Tibial nerve (tissue), 4 donors: ENCODE measurements at regions not wholly inside any gene's neighbourhood (a gene's known extent, or its start where the extent isn't known, plus 50 kb on each side); places are given as distances from the start of the nearest gene placed in this dataset.

Source experiments
- CTCF ChIP-seq, 5 experiments: fragments of 200-600 bp in 3 of 5; fragments of 450-650 bp in 2 of 5; sonication (generic) in 3 of 5; IDR thresholded peaks; one replicate each; pipeline ENCODE4 v1.5.1; 2016 to 2019; ENCODE audit warnings: antibody characterized with exemption in 5 of 5, mild to moderate bottlenecking in 3 of 5, moderate library complexity in 2 of 5
- EP300 ChIP-seq, 2 donors: sonication (generic); formaldehyde crosslinking; IDR thresholded peaks; one replicate each; pipeline ENCODE4 v1.6.1; 2017; ENCODE audit warnings: antibody characterized with exemption in 2 of 2, mild to moderate bottlenecking in 1 of 2

GRCh38 chr12:77630790-77631445, 199.8 kb upstream of the NAV3 start:
- no peak for TF ChIP-seq CTCF (IDR thresholded peaks at IDR 0.05)
- no peak for TF ChIP-seq EP300 (IDR thresholded peaks at IDR 0.05)
